ENCODE measurements at regions not wholly inside any gene's neighbourhood (a gene's known extent, or its start where the extent isn't known, plus 50 kb on each side); places are given as distances from the start of the nearest gene placed in this dataset.

DNA sequence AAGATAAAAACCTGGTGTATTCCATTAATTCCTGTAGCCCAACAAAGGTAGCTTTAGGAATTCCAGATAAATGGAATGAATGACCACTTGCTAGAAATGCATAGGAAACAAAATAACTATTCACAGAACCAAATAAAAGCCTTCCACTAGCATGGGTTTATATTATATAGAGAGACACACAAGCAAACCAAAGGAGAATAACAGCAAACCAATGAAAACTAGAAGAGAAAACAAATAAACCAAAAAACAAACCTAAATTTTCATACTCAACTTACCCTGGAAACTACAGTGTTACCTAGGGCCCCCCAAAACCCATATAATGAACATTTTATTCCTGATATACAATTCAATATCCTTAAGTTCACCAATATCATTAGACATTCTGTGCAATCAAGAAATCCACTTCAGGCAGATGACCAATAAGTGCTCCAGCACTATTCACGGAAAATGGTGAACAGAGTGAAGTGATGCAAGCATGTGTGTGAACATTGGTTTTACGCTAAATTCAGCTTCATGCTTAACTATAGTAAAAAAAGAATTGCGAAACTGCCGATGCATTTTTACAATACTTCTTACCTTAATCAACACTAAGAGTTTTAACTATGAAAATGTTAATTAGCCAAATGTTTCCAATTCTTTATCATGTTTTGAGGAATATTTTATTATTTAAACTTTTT, 1108.4 kb upstream of the TMEM132C start:
- Histone ChIP-seq H3K9ac (ENCODE audit: low read length) (no peak overlapping the region), H3K79me2 (ENCODE audit: insufficient read depth, low read length) (no peaks in the 10 kb centered on the region), H3K4me2 (ENCODE audit: low read depth, low read length, poor library complexity, severe bottlenecking) (no peak overlapping the region), H3K36me3 (ENCODE audit: low read length) (no peaks in the 10 kb centered on the region), H3K9me2 (replicated peaks; ENCODE audit: insufficient read depth, low read length) (no peaks in the 10 kb centered on the region), H3K4me3 (ENCODE audit: insufficient read depth, low read length, poor library complexity, severe bottlenecking) (no peak overlapping the region), H4K20me1 (ENCODE audit: low read depth, low read length) (no peaks in the 10 kb centered on the region), H3K9me3 (ENCODE audit: insufficient read depth, low read length) (no peaks in the 10 kb centered on the region), H3F3A (ENCODE audit: insufficient read depth) (no peaks in the 10 kb centered on the region), H3K27ac (ENCODE audit: low read depth, low read length) (no peak overlapping the region), H3K27me3 (ENCODE audit: low read length) (no peaks in the 10 kb centered on the region), H2AFZ (ENCODE audit: low read depth, low read length, severe bottlenecking) (no peak overlapping the region)
- no peak for TF ChIP-seq CTCF (IDR thresholded peaks at IDR 0.05; ENCODE audit: insufficient read depth, low read length, poor library complexity, severe bottlenecking)
- no peak for TF ChIP-seq EZH2phosphoT487 (conservative IDR thresholded peaks at IDR 0.05; ENCODE audit: low read length)

DNA sequence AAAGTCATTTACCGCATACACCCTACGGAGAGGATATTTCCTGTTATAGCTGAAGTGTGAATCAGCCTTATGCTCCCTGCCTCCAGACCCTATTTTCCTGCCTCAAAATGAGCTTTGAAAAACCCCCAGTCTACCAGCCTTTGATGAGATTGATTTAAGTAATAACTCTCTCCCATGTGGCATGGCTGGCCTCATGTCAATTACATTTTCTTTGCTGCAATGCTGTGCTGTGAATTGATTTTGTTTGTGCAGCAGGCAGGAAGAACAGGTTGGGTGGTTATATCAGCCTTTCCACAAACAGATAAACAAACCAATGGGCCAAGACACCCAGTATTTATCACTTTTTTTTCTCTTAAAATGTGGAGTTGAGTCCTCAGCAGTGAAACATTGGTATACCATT, 1105.5 kb upstream of the TMEM132C start:
- Histone ChIP-seq H3K9me2 (replicated peaks; ENCODE audit: insufficient read depth, low read length) (no peaks in the 10 kb centered on the region), H3K9me3 (ENCODE audit: insufficient read depth, low read length) (no peaks in the 10 kb centered on the region), H3K4me3 (ENCODE audit: insufficient read depth, low read length, poor library complexity, severe bottlenecking) (no peak overlapping the region), H3F3A (ENCODE audit: insufficient read depth) (no peaks in the 10 kb centered on the region), H4K20me1 (ENCODE audit: low read depth, low read length) (no peaks in the 10 kb centered on the region), H3K4me2 (ENCODE audit: low read depth, low read length, poor library complexity, severe bottlenecking) (no peak overlapping the region), H3K27me3 (ENCODE audit: low read length) (no peaks in the 10 kb centered on the region), H3K79me2 (ENCODE audit: insufficient read depth, low read length) (no peaks in the 10 kb centered on the region), H3K9ac (ENCODE audit: low read length) (no peak overlapping the region), H2AFZ (ENCODE audit: low read depth, low read length, severe bottlenecking) (no peak overlapping the region), H3K27ac (ENCODE audit: low read depth, low read length) (no peak overlapping the region), H3K36me3 (ENCODE audit: low read length) (no peaks in the 10 kb centered on the region)
- TF ChIP-seq CTCF (IDR thresholded peaks at IDR 0.05; ENCODE audit: insufficient read depth, low read length, poor library complexity, severe bottlenecking) (no peak), EZH2phosphoT487 (conservative IDR thresholded peaks at IDR 0.05; ENCODE audit: low read length) (no peak)

GRCh38 chr12:127162307-127162706, 1104.7 kb upstream of the TMEM132C start:
- no peaks in the 10 kb centered on the region for H3K9me2 ChIP-seq (replicated peaks; ENCODE audit: insufficient read depth, low read length)
- no peak overlapping the region for H2AFZ ChIP-seq (ENCODE audit: low read depth, low read length, severe bottlenecking)
- no peaks in the 10 kb centered on the region for H4K20me1 ChIP-seq (ENCODE audit: low read depth, low read length)
- H3F3A ChIP-seq (ENCODE audit: insufficient read depth), result no peaks in the 10 kb centered on the region
- H3K27me3 ChIP-seq (ENCODE audit: low read length), result no peaks in the 10 kb centered on the region
- H3K36me3 ChIP-seq (ENCODE audit: low read length), result no peaks in the 10 kb centered on the region
- H3K9me3 ChIP-seq (ENCODE audit: insufficient read depth, low read length), result no peaks in the 10 kb centered on the region
- H3K4me3 ChIP-seq (ENCODE audit: insufficient read depth, low read length, poor library complexity, severe bottlenecking), result no peak overlapping the region
- H3K27ac ChIP-seq (ENCODE audit: low read depth, low read length), result no peak overlapping the region
- no peak overlapping the region for H3K4me2 ChIP-seq (ENCODE audit: low read depth, low read length, poor library complexity, severe bottlenecking)
- no peaks in the 10 kb centered on the region for H3K79me2 ChIP-seq (ENCODE audit: insufficient read depth, low read length)
- TF ChIP-seq CTCF (IDR thresholded peaks at IDR 0.05; ENCODE audit: insufficient read depth, low read length, poor library complexity, severe bottlenecking) (no peak), EZH2phosphoT487 (conservative IDR thresholded peaks at IDR 0.05; ENCODE audit: low read length) (no peak)
- no peak overlapping the region for H3K9ac ChIP-seq (ENCODE audit: low read length)
